Endodermal cell (in vitro differentiated cells): ENCODE measurements at regions not wholly inside any gene's neighbourhood (a gene's known extent, or its start where the extent isn't known, plus 50 kb on each side); places are given as distances from the start of the nearest gene placed in this dataset.

ENCODE experiments used
- DNase-seq: peaks from one replicate; pipeline ENCODE4 v3.0.0-alpha.2; 2017
- H3K27ac ChIP-seq: 2 replicates; pipeline ENCODE4 v1.5.1; 2013; ENCODE audit warnings: mild to moderate bottlenecking, low read depth, low read length, moderate library complexity
- H3K27me3 ChIP-seq: 2 replicates; pipeline ENCODE4 v1.6.1; 2013; ENCODE audit warnings: mild to moderate bottlenecking, low read length, moderate library complexity; ENCODE audit not compliant: insufficient read depth, control insufficient read depth, poor library complexity, severe bottlenecking
- H3K36me3 ChIP-seq: 2 replicates; pipeline ENCODE4 v1.7.0; 2013; ENCODE audit warnings: mild to moderate bottlenecking, low read length, moderate library complexity; ENCODE audit not compliant: control insufficient read depth, insufficient read depth
- H3K4me1 ChIP-seq: one replicate; pipeline ENCODE4 v1.7.0; 2013; ENCODE audit warnings: low read length; ENCODE audit not compliant: control insufficient read depth, insufficient read depth
- H3K4me3 ChIP-seq: 2 replicates; pipeline ENCODE4 v1.5.1; 2013; ENCODE audit warnings: mild to moderate bottlenecking, low read length, moderate library complexity
- H3K9ac ChIP-seq: 2 replicates; pipeline ENCODE4 v1.6.1; 2013; ENCODE audit warnings: mild to moderate bottlenecking, low read length, moderate library complexity; ENCODE audit not compliant: poor library complexity, severe bottlenecking; ENCODE audit errors: extremely low read depth
- H3K9me3 ChIP-seq: 2 replicates; pipeline ENCODE4 v1.6.1; 2013; ENCODE audit warnings: mild to moderate bottlenecking, low read length, moderate library complexity; ENCODE audit not compliant: control insufficient read depth
- H3K27ac Mint-ChIP-seq: 2 replicates; pipeline ENCODE4 v1.8.0; 2020; ENCODE audit warnings: mixed read lengths
- H3K27me3 Mint-ChIP-seq: 2 replicates; pipeline ENCODE4 v1.8.0; 2021; ENCODE audit warnings: mild to moderate bottlenecking, mixed read lengths; ENCODE audit not compliant: insufficient read depth
- H3K36me3 Mint-ChIP-seq: 2 replicates; pipeline ENCODE4 v1.8.0; 2020; ENCODE audit warnings: low read depth, mixed read lengths
- H3K4me1 Mint-ChIP-seq: 2 replicates; pipeline ENCODE4 v1.8.0; 2020; ENCODE audit warnings: mixed read lengths
- H3K4me3 Mint-ChIP-seq: 2 replicates; pipeline ENCODE4 v1.8.0; 2020; ENCODE audit warnings: mild to moderate bottlenecking, moderate library complexity, mixed read lengths
- H3K9me3 Mint-ChIP-seq: 2 replicates; pipeline ENCODE4 v1.8.0; 2020; ENCODE audit warnings: mild to moderate bottlenecking, mixed read lengths
- CTCF ChIP-seq: fragments of 200-600 bp; sonication (generic); conservative IDR thresholded peaks from 2 replicates; pipeline ENCODE4 v1.5.0; 2021; ENCODE audit warnings: antibody characterized with exemption, mild to moderate bottlenecking
- WGBS, 2 experiments: methylation state at CpG; one replicate each; pipeline versions ENCODE4 v1.1.5 to v1.1.7; 2013; ENCODE audit warnings: missing lambda C conversion rate in 2 of 2, mixed read lengths in 1 of 2; ENCODE audit not compliant: insufficient coverage in 1 of 2, insufficient read length in 1 of 2; 5-methylcytosine and 5-hydroxymethylcytosine counted together

- peak; percentile 57 for DNase-seq
- Histone ChIP-seq H3K4me1 (peaks cover 12% of the 10 kb centered on the region), H3K27me3 (no peaks in the 10 kb centered on the region), H3K4me3 (no peak overlapping the region), H3K9ac (no peak overlapping the region), H3K27ac (no peak overlapping the region), H3K9me3 (no peaks in the 10 kb centered on the region), H3K36me3 (no peaks in the 10 kb centered on the region)
- no peaks in the 10 kb centered on the region for H3K9me3 Mint-ChIP-seq
- H3K4me3 Mint-ChIP-seq = no peak overlapping the region
- no peak overlapping the region for H3K27ac Mint-ChIP-seq
- 45 to 50% methylated on average over 1 of the region's 1 CpG for WGBS, 2 experiments
- H3K4me1 Mint-ChIP-seq = peaks cover 46% of the 10 kb centered on the region
- H3K27me3 Mint-ChIP-seq = no peaks in the 10 kb centered on the region
- H3K36me3 Mint-ChIP-seq = no peaks in the 10 kb centered on the region
- peak; percentile 62 for TF ChIP-seq CTCF
Observed at GRCh38 chr3:167885277-167885676, 149.8 kb downstream of the SERPINI1 start.

- H3K36me3 Mint-ChIP-seq = no peaks in the 10 kb centered on the region
- Histone ChIP-seq H3K4me1 (peaks cover 12% of the 10 kb centered on the region), H3K9ac (no peak overlapping the region), H3K9me3 (no peaks in the 10 kb centered on the region), H3K4me3 (no peak overlapping the region), H3K27me3 (no peaks in the 10 kb centered on the region), H3K27ac (no peak overlapping the region), H3K36me3 (no peaks in the 10 kb centered on the region)
- TF ChIP-seq CTCF = no peak
- H3K27me3 Mint-ChIP-seq = no peaks in the 10 kb centered on the region
- 85 to 86% methylated on average over 3 of the region's 3 CpGs for WGBS, 2 experiments
- H3K4me3 Mint-ChIP-seq = no peak overlapping the region
- H3K9me3 Mint-ChIP-seq = no peaks in the 10 kb centered on the region
- no peak for DNase-seq
- no peak overlapping the region for H3K27ac Mint-ChIP-seq
- H3K4me1 Mint-ChIP-seq = peaks cover 50% of the 10 kb centered on the region
Observed at GRCh38 chr3:167884481-167884880, 149.0 kb downstream of the SERPINI1 start.

- Histone ChIP-seq H3K27ac (no peak overlapping the region), H3K36me3 (no peaks in the 10 kb centered on the region), H3K4me1 (peaks cover 12% of the 10 kb centered on the region), H3K9me3 (no peaks in the 10 kb centered on the region), H3K27me3 (no peaks in the 10 kb centered on the region), H3K4me3 (no peak overlapping the region), H3K9ac (no peak overlapping the region)
- Mint-ChIP-seq H3K27me3 (no peaks in the 10 kb centered on the region), H3K9me3 (no peaks in the 10 kb centered on the region), H3K27ac (no peak overlapping the region), H3K4me1 (peaks cover 45% of the 10 kb centered on the region), H3K4me3 (no peak overlapping the region), H3K36me3 (no peaks in the 10 kb centered on the region)
- no peak for DNase-seq
- no CpG with 5 or more reads among the region's 1 CpG for WGBS, 2 experiments
- no peak for TF ChIP-seq CTCF
Observed at GRCh38 chr3:167883452-167883851, 147.9 kb downstream of the SERPINI1 start.
